Esophagus squamous epithelium (tissue), 4 donors: ENCODE measurements at regions not wholly inside any gene's neighbourhood (a gene's known extent, or its start where the extent isn't known, plus 50 kb on each side); places are given as distances from the start of the nearest gene placed in this dataset.

Experiments
- CTCF ChIP-seq, 6 experiments: fragments of 450-650 bp in 4 of 6; fragments of 200-600 bp in 2 of 6; sonication (generic) in 2 of 6; IDR thresholded peaks; one replicate each; pipeline ENCODE4 v1.5.1; 2016 to 2019; ENCODE audit warnings: antibody characterized with exemption in 6 of 6, mild to moderate bottlenecking in 4 of 6, moderate library complexity in 4 of 6
- POLR2A ChIP-seq, 4 donors: fragments of 450-650 bp; IDR thresholded peaks; one replicate each; pipeline ENCODE4 v1.6.1; 2017; ENCODE audit warnings: antibody characterized with exemption in 4 of 4, mild to moderate bottlenecking in 4 of 4, moderate library complexity in 3 of 4

- TF ChIP-seq POLR2A (IDR thresholded peaks at IDR 0.05) (no peak), CTCF (IDR thresholded peaks at IDR 0.05) (no peak)
These were observed 284.6 kb upstream of the ZFP64 start for GRCh38 chr20:52476074-52476750.
